Amygdala (tissue), 56 donors: ENCODE measurements at regions not wholly inside any gene's neighbourhood (a gene's known extent, or its start where the extent isn't known, plus 50 kb on each side); places are given as distances from the start of the nearest gene placed in this dataset.
"Not testable (repeated sequence)": the region's sequence is repeated elsewhere in the genome, so short reads cannot be mapped to it uniquely, and the experiment has no call there.

Experiments
- DNase-seq, 56 donors: peaks; one replicate each; lab custom pipeline; 2025; lab: John Stamatoyannopoulos, UW

DNA sequence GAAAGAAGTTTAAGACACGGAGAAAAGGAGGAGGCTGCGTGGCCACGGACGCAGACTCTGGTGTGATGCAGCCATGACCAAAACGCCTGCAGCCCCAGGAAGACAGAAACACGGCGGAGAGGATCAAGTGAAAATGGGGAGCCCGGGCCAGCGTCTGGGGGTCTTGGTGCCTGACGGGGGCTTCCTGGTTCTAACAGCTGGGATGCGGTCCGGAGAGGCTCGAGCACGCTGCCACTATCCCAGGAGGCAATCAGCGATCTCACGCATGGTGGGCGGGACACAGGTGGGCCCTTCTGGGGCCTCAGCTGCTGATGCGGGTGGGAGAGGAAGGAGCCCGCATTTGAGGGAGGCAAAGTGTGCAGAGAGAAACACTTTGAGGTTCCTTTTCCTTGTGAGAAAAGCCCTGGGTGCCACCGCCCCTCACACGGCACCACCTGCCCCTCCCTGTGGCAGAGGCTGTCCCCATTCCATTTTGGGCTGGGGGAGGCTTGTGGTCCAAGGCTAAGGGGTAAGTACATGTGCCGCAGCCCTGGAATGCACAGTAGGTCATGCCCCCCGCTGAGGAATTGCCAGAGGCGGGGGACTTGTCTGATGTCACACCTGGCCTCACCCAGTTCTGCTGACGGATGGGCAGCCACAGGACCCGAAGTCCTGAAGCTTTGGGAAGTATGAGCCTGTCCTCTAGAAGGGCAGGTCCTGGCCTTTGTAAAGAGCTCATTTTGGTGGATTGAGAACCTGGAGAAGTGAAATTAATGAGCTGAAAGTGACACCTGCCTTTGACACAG, 121.7 kb upstream of the ZNF469 start:
- not testable (repeated sequence) for DNase-seq

DNA sequence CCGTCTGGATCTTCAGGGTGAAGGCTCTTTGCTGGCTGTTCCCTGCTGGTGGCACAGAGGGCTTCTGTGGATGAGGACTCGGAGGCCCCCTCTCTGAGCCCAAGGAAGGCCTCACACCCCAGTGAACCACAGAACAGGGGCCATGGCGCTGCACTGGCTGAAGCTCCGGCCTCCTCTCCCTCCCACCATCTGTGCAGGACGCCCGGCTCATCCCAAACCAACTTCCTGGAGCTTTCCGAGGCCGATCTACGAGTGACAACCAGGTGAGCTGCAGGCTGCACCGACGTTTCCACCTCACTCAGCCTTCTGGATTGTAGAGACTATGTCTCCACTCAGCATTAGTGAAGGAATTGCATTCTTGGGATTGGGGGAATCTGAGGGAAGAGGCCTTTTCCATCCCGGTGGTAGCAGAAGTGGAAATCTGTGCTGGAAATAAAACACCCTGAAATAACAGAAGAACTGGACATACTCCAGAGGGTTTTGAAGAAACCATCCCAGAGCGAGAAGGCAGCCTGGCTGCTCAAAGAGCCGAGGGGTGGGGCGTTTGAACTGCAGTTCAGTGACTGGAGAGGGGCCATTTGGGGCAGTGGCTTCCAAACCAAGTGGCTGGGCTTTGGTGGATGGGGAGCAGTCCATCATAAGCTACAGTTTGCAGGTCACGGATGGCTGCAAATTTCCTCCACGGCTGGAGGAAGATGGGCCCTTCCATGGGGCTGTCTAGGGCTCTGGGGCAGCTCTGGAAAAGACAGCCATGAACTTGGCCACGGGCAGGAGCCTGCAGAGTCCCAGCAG, 120.7 kb upstream of the ZNF469 start:
- DNase-seq = not testable (repeated sequence)

DNA sequence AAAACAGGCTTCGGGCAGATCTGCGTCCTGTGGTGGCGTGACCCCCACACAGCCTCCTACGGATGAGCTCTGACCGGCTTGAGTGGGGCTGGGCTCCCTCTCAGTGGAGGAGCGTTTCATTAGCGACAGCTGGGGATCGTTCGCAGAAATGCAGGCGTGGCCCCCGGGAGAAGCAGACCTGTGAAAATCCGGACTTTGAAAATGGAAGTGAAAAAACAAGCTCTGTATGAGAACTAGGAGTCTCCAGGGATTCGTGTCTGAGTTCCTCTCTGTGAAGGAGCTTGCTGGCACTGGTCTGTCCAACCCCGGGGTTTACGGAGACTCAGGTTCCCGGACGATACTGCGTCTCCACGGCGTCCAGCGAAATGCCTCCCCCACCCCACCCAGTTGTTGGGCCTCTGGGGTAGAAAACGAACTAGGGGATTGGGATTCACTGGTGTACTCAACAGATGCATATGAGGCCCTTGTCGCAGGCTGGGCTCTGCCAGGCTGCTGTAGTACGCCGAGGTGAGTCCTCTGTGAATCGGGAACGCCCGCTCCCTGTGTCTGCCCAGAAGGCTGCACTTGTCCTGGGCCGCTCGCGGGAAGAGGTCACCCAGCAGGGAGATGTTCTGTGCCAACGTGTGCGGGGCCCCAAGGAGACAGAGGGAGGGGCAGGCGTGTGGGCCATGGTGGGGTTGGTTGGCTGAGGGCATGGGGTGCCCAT, 119.7 kb upstream of the ZNF469 start:
- peak in 1 of 56 donors; percentile 2 for DNase-seq

DNA sequence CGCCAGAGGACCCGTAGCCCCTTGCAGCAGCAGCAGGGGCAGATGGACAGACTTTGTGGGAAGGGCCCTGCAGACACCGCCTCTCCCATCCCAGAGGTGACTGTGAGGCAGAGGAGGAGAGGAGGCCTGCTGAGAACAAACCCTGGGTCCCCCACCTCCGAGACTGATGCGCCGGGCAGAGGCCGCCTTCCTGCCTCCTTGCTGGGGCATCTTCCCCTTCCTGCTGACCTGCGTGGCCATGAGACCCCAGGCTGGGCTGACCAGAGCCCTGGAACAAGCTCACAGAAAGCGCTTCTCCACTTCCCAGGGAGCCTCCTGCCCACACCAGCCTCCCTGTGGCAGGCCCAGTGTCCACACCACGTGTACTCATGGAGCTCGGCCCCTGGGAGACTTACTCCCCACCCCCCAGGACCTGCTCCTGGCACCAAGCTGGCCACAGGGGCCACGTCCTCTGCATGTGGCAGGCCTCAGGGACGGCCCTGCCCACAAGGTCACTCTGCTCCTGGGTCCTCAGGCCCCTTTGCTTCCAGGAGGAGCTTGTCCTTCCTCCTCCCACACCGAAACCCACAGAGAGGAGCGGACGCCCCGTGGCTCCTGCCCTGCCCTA, 119.0 kb upstream of the ZNF469 start:
- DNase-seq = not testable (repeated sequence)

DNA sequence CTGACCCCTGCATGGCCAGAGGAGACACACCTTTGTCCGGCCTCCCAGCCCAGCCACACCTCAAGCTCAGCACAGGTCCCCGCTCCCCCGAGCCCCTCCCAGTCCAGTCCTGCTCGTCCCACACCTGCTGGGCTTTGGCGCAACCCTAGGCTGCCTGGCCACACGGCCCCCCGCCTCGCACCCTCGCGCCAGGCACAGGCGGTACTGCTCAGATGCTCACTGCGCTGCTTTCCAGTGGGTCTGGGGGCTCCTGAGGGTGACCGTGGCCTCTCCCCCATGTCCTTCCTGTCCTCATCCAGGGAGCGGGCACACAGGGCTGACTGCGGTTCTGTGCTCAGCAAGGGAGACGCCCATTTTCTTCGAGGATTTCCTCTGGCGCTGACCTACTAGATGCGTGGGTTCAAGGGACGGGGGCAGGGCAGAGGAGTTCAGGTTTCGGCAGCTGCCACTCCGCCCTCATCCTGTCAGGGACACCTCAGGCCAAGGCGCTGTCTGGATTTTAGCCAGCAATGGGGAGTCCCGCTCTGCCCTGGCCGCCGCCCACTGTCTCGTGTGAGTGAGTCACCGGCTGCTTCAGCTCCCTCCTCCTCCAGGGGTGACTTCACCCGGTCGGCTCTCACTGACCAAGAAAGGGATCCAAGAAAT, 118.0 kb upstream of the ZNF469 start:
- peak in 16 of 56 donors; percentile 5 to 75 (median 18) for DNase-seq

DNA sequence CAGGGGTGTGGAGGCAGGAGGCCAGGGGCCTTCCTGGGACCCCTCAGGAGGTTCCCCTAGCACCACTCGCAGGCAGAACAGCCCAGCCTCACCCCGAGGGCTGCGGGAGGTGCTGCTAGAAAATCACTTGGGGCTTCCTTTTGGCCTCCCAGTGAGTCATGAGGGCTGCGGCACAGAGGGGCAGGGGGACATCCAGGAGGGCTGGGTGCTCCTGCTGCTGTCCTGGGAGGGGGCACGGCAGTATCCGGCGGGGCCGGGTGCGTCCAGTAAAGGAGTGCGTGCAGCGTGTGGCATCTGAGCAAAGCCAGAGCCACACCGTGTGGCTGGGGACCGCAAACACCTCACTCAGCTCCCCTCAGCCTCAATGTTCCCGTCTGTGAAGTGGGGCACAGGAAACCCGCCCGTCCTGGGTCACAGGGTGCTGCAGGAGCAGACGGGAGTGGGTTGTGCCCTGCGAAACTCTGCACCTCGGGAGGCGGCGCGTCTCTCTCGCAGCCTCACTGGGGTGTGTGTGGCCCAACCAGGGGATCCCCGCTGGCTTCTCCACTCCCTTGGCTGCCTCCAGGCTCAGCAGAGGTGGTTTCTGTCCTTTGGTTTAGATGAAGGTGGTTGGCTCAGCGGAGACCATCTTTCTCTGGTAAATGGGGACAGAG, 117.3 kb upstream of the ZNF469 start:
- DNase-seq = not testable (repeated sequence)

DNA sequence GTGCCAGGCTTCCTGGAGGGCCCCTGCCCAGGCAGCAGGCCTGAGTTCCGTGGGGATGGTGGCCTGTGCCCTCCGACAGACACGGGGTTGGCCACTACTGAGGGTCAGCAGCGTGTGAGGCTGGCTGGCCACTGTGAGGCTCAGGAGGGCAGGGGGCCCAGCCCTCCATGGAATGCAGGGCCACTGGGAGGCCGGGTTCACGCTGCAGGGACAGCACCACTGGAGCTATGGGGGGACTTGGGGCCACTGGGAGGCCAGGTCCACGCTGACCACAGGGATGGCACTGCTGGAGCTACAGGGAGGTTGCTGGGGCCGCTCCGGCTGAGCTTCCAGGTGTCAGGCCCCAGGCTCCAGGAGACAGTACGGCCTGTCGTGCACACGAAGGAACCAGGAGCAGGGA, 116.7 kb upstream of the ZNF469 start:
- not testable (repeated sequence) for DNase-seq

DNA sequence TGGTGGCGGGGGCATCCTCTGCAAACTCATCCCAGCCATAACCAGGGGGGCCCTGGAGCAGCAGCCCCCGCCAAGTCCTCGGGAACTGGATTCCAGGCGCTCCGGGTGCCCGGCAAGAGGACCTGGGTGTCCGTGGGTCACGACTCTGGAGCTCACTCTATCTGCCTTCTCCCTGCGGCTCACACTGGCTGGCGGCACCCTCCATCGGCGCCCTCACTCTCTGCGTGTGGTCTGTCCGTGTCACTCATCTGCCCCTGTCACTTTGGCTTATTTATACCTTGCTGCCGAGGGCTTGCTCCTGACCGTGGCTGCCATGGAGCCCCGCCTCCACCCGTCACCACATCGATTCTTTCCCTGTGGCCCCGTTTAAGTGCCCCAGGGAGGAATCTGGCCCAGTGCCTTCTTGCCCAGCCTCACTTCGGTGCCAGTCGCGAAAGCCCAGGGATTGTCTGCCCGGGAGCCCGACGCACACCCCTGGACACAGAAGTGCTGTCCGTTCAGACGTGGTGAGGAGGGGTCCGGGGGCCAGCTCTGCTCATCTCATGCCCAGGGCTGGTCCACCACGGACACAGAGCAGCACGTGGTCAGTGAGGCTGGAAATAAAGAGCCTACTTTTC, 115.7 kb upstream of the ZNF469 start:
- peak in 2 of 56 donors; percentile 1 to 14 for DNase-seq

DNA sequence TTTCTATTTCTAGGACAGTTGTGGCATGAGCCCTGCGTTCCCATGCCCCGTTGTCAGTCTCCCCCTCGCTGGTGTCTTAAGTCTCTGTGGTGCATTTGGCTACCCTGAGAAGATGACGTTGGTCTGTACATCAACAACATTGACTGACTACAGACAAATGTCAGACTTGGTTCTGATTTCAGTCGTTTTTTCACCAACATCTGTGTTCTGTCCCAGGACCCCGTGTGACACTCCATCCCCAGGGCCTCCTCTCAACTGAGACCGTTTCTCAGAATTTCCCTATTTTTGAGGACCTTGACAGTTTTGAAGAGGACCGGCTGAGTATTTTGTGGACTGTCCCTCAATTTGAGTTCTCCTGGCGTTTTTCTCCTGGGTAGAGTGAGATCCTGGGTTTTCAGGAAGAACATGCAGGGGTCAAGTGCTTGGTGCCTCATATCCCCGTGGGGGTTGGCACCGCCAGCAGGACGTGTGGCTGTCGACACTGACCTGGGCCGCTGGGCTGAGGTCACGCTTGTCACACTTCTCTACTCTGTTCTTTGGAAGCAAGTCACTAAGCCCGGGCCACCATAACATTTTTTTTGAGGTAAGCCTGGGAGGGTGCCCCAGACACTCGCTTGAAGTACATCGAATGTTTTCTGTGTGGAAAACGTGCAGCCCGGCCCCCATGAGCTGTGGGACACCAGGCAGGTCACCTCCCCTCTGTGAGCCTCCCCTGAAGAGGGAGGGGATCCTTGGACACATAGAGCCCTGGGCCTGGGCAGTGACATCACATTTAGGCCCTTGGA, 114.4 kb upstream of the ZNF469 start:
- DNase-seq = not testable (repeated sequence)

DNA sequence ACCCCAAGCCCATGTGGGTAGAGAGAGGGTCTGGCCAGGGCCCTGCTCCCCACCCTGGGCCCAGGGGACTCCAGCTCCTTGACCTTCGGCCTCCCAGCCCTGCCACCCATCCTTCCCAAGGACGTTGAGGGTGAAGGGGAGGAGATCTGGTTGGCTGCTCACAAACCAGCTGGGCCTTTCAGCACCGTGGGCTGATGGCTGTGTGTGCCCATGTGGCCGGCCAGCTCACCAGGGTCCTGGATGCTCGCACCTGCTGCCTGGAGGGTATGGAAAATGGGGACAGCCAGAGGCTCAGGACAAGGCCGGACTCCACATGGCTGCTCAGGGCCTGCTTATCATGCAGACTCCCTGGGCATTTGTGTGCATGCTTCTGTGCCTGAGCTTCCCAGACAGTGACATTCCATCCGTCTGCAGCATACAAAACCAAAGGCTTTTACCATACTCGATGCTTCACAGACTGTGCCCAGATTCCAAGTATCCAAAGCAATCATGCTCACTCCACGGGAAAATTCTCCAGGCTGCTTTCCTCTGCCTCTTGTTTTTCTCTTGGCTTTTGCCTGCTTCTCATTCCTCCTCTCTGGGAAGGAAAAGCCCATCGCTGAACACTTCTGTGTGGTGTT, 112.5 kb upstream of the ZNF469 start:
- not testable (repeated sequence) for DNase-seq

DNA sequence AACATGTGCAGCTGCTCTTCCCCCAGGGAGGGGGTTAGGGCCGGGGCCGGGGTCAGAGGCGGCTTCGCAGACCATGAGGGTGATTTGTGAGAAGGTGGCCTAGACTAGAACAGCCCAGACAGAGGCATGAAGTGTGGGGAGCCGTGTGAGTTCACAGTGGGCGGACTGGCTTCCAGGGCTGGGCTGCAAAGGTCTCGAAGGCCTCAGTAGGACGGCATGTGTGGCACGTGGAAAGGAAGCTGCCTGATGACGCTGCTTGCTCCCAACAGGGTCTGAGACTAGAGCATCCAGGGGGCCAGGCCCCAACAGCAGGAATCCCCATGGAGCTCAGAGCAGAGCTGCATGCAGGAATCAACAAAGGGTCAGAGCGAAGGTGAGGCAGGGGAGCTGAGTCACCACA, 111.5 kb upstream of the ZNF469 start:
- not testable (repeated sequence) for DNase-seq

DNA sequence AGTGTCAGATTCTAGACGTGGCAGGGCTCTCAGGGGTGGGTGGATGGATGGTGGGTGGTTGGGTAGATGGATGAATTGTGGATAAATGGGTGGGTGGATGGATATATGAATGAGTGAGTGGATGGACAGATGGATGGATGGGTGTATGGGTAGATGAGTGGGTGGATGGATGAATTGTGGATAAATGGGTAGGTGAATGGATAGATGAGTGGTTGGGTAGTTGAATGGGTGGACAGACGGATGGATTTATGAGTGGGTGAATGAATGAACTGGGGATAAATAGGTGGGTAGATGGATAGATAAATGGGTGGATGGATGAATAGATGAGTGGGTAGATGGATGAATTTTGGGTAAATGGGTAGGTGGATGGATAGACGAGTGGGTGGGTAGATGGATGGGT, 111.0 kb upstream of the ZNF469 start:
- DNase-seq = not testable (repeated sequence)

DNA sequence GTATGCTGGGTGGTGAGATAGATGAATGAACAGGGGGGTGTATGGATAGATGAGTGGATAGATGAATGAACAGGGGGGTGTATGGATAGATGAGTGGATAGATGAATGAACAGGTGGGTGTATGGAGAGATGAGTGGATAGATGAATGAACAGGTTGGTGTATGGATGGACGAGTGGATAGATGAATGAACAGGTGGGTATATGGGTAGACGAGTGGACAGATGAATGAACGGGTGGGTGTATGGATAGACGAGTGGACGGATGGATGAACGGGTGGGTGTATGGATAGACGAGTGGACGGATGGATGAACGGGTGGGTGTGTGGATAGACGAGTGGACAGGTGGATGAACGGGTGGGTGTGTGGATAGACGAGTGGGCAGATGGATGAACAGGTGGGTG, 110.3 kb upstream of the ZNF469 start:
- not testable (repeated sequence) for DNase-seq

DNA sequence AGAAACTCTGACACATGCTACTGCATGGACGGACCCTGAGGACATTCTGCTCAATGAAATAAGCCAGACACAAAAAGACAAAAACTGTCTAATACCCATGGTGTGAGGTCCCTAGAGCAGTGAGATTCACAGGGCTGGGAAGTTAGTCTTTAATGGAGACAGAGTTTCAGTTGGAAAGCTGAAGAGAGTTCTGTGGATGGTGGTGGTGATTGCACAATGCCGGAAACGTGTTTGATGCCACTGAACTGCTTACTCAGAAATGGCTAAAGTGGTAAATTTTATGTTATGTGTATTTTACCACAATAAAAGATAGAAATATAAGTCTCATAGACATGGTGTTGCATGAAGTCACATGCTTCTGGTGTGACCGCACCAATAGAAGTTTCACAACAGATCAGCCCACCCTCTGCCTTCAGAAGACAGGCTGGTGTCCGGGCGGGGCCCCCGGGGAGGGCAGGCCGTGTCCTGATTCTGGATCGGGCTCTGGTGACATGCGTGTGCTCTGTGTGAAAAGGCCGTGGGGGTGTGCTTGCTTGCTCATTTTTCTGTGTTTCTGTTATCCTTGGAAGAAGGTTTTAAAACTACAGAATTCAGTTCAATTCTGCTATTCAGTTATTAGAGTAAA, 108.5 kb upstream of the ZNF469 start:
- DNase-seq = not testable (repeated sequence)

DNA sequence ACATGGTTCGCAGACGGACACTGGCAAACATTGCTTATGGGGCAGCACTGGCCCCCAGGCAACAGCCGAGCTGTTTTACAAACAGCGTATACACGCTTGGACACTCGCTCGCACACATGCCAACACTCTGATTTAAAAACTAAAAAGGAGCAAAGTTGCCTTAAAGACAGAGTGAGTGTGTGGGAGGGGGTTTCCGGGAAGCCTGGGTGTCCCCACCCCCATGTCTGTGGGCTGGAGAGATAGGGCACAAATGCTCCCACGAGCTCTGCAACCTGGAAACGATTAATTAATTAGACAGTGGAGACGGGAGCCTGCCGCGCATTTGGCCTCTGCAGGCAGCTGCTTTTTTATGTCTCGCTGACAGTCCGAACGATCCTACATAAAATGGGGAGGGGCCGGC, 107.9 kb upstream of the ZNF469 start:
- DNase-seq = no peak

DNA sequence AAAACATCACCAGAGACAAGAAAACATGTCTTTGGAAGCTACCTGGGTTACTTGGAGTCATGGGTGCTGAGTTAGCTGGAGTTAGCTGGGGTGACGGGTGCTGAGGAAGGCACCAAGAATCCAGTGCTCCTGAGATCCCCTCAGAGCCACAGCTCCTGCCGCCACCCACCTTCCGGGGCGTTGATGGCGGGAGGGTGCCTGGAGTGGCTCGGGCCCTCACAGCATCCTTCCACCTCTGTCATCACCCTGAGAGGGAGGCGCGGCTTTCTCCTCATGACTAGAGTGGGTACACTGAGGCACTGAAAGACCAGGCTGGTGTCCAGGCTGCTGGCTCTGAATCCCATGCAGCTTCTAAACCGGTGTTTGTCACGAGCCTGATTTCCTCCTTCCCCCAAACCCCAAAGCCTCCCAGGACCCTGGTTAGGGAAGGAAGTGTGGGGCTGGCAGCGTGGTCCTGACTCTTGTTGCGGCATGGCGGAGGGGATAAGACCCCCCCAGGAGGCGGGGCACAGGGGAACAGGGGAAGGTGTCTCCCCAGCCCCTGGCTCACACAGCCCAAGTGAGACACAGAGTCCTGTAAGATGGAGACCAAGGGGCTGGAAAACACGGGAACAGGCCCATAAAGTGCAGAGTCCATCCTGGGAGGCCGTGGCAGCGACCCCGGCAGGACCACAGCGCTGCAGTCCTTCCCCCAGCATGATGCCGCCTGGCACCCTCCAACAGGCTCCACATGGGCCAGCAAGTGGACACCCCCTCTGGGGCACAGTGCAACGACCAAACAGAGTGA, 107.2 kb upstream of the ZNF469 start:
- not testable (repeated sequence) for DNase-seq
